Astrocyte of the cerebellum (primary cell): ENCODE measurements at regions not wholly inside any gene's neighbourhood (a gene's known extent, or its start where the extent isn't known, plus 50 kb on each side); places are given as distances from the start of the nearest gene placed in this dataset.

Experiments
- DNase-seq: peaks from one replicate; pipeline ENCODE4 v3.0.0-alpha.2; 2011; ENCODE audit warnings: low read depth
- H3K4me3 ChIP-seq: 2 replicates; pipeline ENCODE4 v1.5.1; 2011; ENCODE audit warnings: mild to moderate bottlenecking, low read depth, low read length, moderate library complexity
- CTCF ChIP-seq: IDR thresholded peaks from 2 replicates; pipeline ENCODE4 v1.5.1; 2012; ENCODE audit warnings: low read length, low read depth, moderate library complexity, mild to moderate bottlenecking; ENCODE audit errors: missing control alignments
- in situ Hi-C: cut with HindIII; loops from 2 replicates; pipeline ENCODE4 v1.10.0; 2017; ENCODE audit warnings: low sequenced_read_pairs

- in situ Hi-C loops: no loop called here
- no peak for DNase-seq
- no peak for TF ChIP-seq CTCF
- H3K4me3 ChIP-seq: no peak overlapping the region
Observed at GRCh38 chr5:5026409-5026785, 113.7 kb upstream of the ADAMTS16 start.

- no peak for TF ChIP-seq CTCF
- H3K4me3 ChIP-seq: no peak overlapping the region
- in situ Hi-C loops: no loop called here
- DNase-seq: no peak
Observed at GRCh38 chr5:5031665-5032064, 108.5 kb upstream of the ADAMTS16 start.

GRCh38 chr5:5037674-5038073, 102.5 kb upstream of the ADAMTS16 start:
- DNase-seq: no peak
- H3K4me3 ChIP-seq: no peak overlapping the region
- no peak for TF ChIP-seq CTCF
- in situ Hi-C loops: no loop called here

DNA sequence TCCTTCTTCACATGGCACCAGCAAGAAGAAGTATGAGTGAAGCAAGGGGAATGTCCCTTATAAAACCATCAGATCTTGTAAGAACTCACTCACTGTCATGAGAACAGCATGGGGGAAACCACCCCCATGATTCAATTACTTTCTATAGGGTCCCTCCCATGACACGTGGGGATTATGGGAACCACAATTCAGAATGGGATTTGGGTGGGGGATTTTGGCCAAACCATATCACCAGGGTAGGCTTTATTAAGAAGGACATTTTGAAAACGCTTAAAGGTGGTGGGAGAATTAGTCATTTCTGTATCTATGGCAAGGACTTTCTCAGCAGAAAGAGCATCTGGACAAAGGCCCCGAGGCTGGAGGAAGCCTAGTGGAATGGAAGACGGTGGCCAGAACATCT, 100.2 kb upstream of the ADAMTS16 start:
- no peak for DNase-seq
- in situ Hi-C loops: no loop called here
- TF ChIP-seq CTCF: no peak
- no peak overlapping the region for H3K4me3 ChIP-seq

DNA sequence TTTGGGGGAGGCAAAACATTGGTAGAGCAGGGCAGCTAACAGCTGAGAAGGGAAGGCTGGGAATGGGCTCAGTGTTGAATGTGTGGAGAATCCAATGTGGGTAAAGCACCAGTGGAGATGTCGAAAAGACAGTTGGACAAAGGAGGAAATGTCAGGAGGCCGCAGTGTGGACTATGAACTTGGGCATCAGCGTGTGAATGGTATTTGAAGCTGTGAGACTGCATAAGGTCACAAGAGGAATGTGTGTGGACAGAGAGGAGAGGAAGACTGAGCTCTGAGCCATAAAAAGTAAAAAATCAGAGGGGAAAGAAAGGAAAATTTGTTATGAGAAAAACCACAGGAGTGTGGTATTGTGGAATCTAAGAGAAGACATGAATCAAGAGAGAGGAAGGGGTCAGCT, 99.4 kb upstream of the ADAMTS16 start:
- H3K4me3 ChIP-seq: no peak overlapping the region
- no peak for TF ChIP-seq CTCF
- DNase-seq: no peak
- in situ Hi-C loops: no loop called here

DNA sequence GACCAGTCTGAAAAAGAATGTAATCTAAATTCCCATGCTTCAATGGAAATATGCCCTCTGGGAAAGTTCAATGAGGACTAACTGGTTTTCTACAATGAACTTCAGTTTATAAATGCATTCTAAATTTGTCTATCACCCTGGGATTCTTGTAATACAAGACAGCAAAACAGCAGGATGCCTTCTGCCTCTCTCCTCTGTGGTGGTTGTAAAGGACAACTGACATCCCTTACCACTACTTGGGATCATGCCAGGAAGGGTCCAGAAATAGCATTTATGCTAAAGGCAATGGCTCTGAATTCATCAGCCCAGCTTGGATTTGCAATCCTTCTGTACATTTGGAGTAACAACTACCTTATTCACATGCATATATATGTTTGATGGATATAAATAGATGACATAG, 97.3 kb upstream of the ADAMTS16 start:
- in situ Hi-C loops: no loop called here
- TF ChIP-seq CTCF: no peak
- no peak overlapping the region for H3K4me3 ChIP-seq
- no peak for DNase-seq

- no peak for TF ChIP-seq CTCF
- in situ Hi-C loops: no loop called here
- no peak overlapping the region for H3K4me3 ChIP-seq
- DNase-seq: no peak
Observed at GRCh38 chr5:5043346-5043745, 96.8 kb upstream of the ADAMTS16 start.
